WTC11 (cell line): ENCODE measurements at regions not wholly inside any gene's neighbourhood (a gene's known extent, or its start where the extent isn't known, plus 50 kb on each side); places are given as distances from the start of the nearest gene placed in this dataset.

Experiments used
- ATAC-seq: fragments of 200-7000 bp; cut with Tn5 transposase; 2 replicates; pipeline ENCODE4 v1.10.0; 2021; ENCODE audit warnings: mild to moderate bottlenecking, moderate library complexity
- CTCF ChIA-PET: fragments of 300-600 bp; sonication (Branson Sonifier 250); formaldehyde crosslinking; loops from one replicate; lab custom pipeline; 2021; ENCODE audit warnings: antibody characterized with exemption; lab: Charles Lee
- POLR2A ChIA-PET: fragments of 350-600 bp; sonication (Branson Sonifier 250); formaldehyde crosslinking; loops from one replicate; lab custom pipeline; 2021; ENCODE audit warnings: antibody characterized with exemption; lab: Charles Lee
- DNase-seq: peaks from one replicate; pipeline ENCODE4 v3.0.0; 2021; ENCODE audit warnings: low spot score
- H3K27ac Mint-ChIP-seq: 2 replicates; pipeline ENCODE4 v1.8.0; 2021; ENCODE audit warnings: mixed read lengths
- H3K27me3 Mint-ChIP-seq: 2 replicates; pipeline ENCODE4 v1.8.0; 2021; ENCODE audit warnings: low read depth, mild to moderate bottlenecking, moderate library complexity, mixed read lengths
- H3K36me3 Mint-ChIP-seq: 2 replicates; pipeline ENCODE4 v1.8.0; 2021; ENCODE audit warnings: mixed read lengths
- H3K4me1 Mint-ChIP-seq: 2 replicates; pipeline ENCODE4 v1.8.0; 2022; ENCODE audit warnings: mixed read lengths
- H3K4me3 Mint-ChIP-seq: 2 replicates; pipeline ENCODE4 v1.8.0; 2021; ENCODE audit warnings: mild to moderate bottlenecking, moderate library complexity, mixed read lengths
- H3K9me3 Mint-ChIP-seq: 2 replicates; pipeline ENCODE4 v1.8.0; 2021; ENCODE audit warnings: mixed read lengths
- ATF1 ChIP-seq: sonication (generic); formaldehyde crosslinking; IDR thresholded peaks from 2 replicates; pipeline ENCODE4 v1.8.1; 2023; ENCODE audit warnings: mild to moderate bottlenecking, moderate library complexity, missing genetic modification reagents
- ATF3 ChIP-seq: sonication (generic); formaldehyde crosslinking; conservative IDR thresholded peaks from 2 replicates; pipeline ENCODE4 v1.8.1; 2022; ENCODE audit warnings: mild to moderate bottlenecking, missing genetic modification reagents
- ATF6 ChIP-seq: sonication (generic); formaldehyde crosslinking; IDR thresholded peaks from 2 replicates; pipeline ENCODE4 v1.8.1; 2023; ENCODE audit warnings: mild to moderate bottlenecking, missing genetic modification reagents
- CTCF ChIP-seq: fragments of 200-600 bp; IDR thresholded peaks from 2 replicates; pipeline ENCODE4 v1.8.0; 2022; ENCODE audit warnings: antibody characterized with exemption
- EMX1 ChIP-seq: fragments of 250-450 bp; sonication (Bioruptor Pico); IDR thresholded peaks from 2 replicates; pipeline ENCODE4 v1.8.0; 2021; ENCODE audit warnings: mild to moderate bottlenecking
- NR3C1 ChIP-seq: sonication (generic); formaldehyde crosslinking; conservative IDR thresholded peaks from 2 replicates; pipeline ENCODE4 v1.8.1; 2023; ENCODE audit warnings: low read depth, mild to moderate bottlenecking, missing genetic modification reagents
- SP1 ChIP-seq: sonication (generic); formaldehyde crosslinking; conservative IDR thresholded peaks from 2 replicates; pipeline ENCODE4 v1.8.1; 2022; ENCODE audit warnings: missing genetic modification reagents
- TCF7 ChIP-seq: sonication (generic); formaldehyde crosslinking; IDR thresholded peaks from 2 replicates; pipeline ENCODE4 v1.8.0; 2022; ENCODE audit warnings: mild to moderate bottlenecking, low read depth, missing genetic modification reagents, moderate library complexity
- TEAD1 ChIP-seq: sonication (generic); formaldehyde crosslinking; IDR thresholded peaks from 2 replicates; pipeline ENCODE4 v1.8.0; 2022; ENCODE audit warnings: mild to moderate bottlenecking, missing genetic modification reagents
- ZNF317 ChIP-seq: sonication (generic); formaldehyde crosslinking; IDR thresholded peaks from 2 replicates; pipeline ENCODE4 v1.8.1; 2023; ENCODE audit warnings: low read depth, mild to moderate bottlenecking, moderate library complexity, missing genetic modification reagents, borderline replicate concordance
- ZNF671 ChIP-seq: fragments of 250-450 bp; sonication (Bioruptor Pico); IDR thresholded peaks from 2 replicates; pipeline ENCODE4 v1.8.0; 2021; ENCODE audit warnings: mild to moderate bottlenecking
- TF ChIP-seq, protein P1 (sequence below): sonication (generic); formaldehyde crosslinking; IDR thresholded peaks from 2 replicates; pipeline ENCODE4 v1.8.1; 2022; ENCODE audit warnings: mild to moderate bottlenecking, moderate library complexity, missing genetic modification reagents
- TF ChIP-seq, protein P2 (sequence below): sonication (generic); formaldehyde crosslinking; IDR thresholded peaks from 2 replicates; pipeline ENCODE4 v1.8.0; 2022; ENCODE audit warnings: missing genetic modification reagents
- TF ChIP-seq, protein P3 (sequence below): fragments of 250-450 bp; sonication (Bioruptor Pico); IDR thresholded peaks from 2 replicates; pipeline ENCODE4 v1.9.0; 2021; ENCODE audit warnings: moderate library complexity, mild to moderate bottlenecking, inconsistent platforms, borderline replicate concordance
- TF ChIP-seq, protein P4 (sequence below): sonication (generic); formaldehyde crosslinking; conservative IDR thresholded peaks from 2 replicates; pipeline ENCODE4 v1.8.1; 2023; ENCODE audit warnings: mild to moderate bottlenecking, low read depth, missing genetic modification reagents, moderate library complexity

DNA sequence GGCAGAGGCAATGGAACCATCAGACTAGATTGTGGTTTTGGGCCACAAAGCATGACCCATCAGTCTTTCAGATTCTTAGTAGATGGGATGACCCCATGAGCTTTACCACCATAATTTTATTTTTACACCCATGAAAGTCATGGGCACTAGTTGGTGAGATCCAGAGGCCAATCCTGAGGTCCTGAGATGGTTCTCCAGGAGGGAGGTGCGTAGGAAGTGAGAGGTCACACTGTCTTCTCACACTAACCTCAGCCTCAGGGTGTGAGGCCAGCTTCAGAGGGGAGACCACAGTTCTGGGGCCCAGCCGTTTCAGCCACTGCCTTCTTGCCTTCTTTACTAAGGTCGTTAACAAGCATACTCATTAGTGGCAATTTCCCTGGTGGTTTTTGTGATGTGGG is 106.4 kb downstream of the AKAP11 start:
- ATAC-seq (no peak), DNase-seq (no peak)
- H3K36me3 Mint-ChIP-seq: peaks cover 7% of the 10 kb centered on the region
- 0 out of 2 replicates have a peak, but pooled peaks cover 2% of the 10 kb centered on the region for H3K4me1 Mint-ChIP-seq
- H3K9me3 Mint-ChIP-seq: peaks cover 22% of the 10 kb centered on the region
- H3K4me3 Mint-ChIP-seq: no peak overlapping the region
- H3K27me3 Mint-ChIP-seq: no peaks in the 10 kb centered on the region
- CTCF ChIA-PET: no interaction called here
- TF ChIP-seq ZNF671 (CRISPR knock-in tag): no peak
- no peak overlapping the region for H3K27ac Mint-ChIP-seq
- POLR2A ChIA-PET: no interaction called here

DNA sequence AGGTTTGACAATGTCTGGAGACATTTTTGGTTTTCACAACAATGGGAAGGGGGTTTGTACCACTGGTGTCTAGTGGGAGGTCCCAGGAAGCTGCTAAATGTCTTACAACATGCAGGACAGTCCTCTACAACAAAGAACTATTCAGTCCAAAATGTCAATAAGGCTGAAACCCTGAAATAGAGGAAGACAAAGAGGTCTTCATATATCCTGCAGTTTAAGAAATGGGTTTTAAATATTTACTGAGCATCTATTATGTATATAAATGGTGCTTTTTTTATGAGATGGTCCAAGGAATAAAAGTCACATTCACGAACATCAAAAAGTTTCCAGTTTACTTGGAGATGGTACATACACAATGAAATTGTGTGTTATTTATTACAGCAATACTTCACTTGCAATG is 107.3 kb downstream of the AKAP11 start:
- POLR2A ChIA-PET: no interaction called here
- H3K4me3 Mint-ChIP-seq: no peak overlapping the region
- 0 out of 2 replicates have a peak, but pooled peaks cover 2% of the 10 kb centered on the region for H3K4me1 Mint-ChIP-seq
- H3K27me3 Mint-ChIP-seq: no peaks in the 10 kb centered on the region
- CTCF ChIA-PET: no interaction called here
- H3K36me3 Mint-ChIP-seq: peaks cover 7% of the 10 kb centered on the region
- H3K27ac Mint-ChIP-seq: no peak overlapping the region
- ATAC-seq (no peak), DNase-seq (no peak)
- H3K9me3 Mint-ChIP-seq: peaks cover 25% of the 10 kb centered on the region
- TF ChIP-seq CTCF (no peak), SP1 (CRISPR knock-in tag) (no peak), ATF6 (CRISPR knock-in tag) (no peak), ZNF317 (CRISPR knock-in tag) (no peak), ATF3 (CRISPR knock-in tag) (no peak), TCF7 (CRISPR knock-in tag) (no peak), EMX1 (CRISPR knock-in tag) (no peak)
- TF ChIP-seq, protein P1, sequence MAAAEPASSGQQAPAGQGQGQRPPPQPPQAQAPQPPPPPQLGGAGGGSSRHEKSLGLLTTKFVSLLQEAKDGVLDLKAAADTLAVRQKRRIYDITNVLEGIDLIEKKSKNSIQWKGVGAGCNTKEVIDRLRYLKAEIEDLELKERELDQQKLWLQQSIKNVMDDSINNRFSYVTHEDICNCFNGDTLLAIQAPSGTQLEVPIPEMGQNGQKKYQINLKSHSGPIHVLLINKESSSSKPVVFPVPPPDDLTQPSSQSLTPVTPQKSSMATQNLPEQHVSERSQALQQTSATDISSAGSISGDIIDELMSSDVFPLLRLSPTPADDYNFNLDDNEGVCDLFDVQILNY (CRISPR knock-in tag): no peak
- TF ChIP-seq, protein P2, sequence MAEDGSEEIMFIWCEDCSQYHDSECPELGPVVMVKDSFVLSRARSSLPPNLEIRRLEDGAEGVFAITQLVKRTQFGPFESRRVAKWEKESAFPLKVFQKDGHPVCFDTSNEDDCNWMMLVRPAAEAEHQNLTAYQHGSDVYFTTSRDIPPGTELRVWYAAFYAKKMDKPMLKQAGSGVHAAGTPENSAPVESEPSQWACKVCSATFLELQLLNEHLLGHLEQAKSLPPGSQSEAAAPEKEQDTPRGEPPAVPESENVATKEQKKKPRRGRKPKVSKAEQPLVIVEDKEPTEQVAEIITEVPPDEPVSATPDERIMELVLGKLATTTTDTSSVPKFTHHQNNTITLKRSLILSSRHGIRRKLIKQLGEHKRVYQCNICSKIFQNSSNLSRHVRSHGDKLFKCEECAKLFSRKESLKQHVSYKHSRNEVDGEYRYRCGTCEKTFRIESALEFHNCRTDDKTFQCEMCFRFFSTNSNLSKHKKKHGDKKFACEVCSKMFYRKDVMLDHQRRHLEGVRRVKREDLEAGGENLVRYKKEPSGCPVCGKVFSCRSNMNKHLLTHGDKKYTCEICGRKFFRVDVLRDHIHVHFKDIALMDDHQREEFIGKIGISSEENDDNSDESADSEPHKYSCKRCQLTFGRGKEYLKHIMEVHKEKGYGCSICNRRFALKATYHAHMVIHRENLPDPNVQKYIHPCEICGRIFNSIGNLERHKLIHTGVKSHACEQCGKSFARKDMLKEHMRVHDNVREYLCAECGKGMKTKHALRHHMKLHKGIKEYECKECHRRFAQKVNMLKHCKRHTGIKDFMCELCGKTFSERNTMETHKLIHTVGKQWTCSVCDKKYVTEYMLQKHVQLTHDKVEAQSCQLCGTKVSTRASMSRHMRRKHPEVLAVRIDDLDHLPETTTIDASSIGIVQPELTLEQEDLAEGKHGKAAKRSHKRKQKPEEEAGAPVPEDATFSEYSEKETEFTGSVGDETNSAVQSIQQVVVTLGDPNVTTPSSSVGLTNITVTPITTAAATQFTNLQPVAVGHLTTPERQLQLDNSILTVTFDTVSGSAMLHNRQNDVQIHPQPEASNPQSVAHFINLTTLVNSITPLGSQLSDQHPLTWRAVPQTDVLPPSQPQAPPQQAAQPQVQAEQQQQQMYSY: no peak
- TF ChIP-seq, protein P3, sequence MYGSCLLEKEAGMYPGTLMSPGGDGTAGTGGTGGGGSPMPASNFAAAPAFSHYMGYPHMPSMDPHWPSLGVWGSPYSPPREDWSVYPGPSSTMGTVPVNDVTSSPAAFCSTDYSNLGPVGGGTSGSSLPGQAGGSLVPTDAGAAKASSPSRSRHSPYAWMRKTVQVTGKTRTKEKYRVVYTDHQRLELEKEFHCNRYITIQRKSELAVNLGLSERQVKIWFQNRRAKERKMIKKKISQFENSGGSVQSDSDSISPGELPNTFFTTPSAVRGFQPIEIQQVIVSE (CRISPR knock-in tag): no peak

- CTCF ChIA-PET: no interaction called here
- DNase-seq: no peak
- Mint-ChIP-seq H3K4me3 (no peak overlapping the region), H3K36me3 (peaks cover 7% of the 10 kb centered on the region), H3K4me1 (0 out of 2 replicates have a peak, but pooled peaks cover 2% of the 10 kb centered on the region), H3K27ac (no peak overlapping the region)
- POLR2A ChIA-PET: no interaction called here
- TF ChIP-seq ATF1 (CRISPR knock-in tag) (no peak), NR3C1 (CRISPR knock-in tag) (no peak), TEAD1 (CRISPR knock-in tag) (no peak)
- TF ChIP-seq, protein P4, sequence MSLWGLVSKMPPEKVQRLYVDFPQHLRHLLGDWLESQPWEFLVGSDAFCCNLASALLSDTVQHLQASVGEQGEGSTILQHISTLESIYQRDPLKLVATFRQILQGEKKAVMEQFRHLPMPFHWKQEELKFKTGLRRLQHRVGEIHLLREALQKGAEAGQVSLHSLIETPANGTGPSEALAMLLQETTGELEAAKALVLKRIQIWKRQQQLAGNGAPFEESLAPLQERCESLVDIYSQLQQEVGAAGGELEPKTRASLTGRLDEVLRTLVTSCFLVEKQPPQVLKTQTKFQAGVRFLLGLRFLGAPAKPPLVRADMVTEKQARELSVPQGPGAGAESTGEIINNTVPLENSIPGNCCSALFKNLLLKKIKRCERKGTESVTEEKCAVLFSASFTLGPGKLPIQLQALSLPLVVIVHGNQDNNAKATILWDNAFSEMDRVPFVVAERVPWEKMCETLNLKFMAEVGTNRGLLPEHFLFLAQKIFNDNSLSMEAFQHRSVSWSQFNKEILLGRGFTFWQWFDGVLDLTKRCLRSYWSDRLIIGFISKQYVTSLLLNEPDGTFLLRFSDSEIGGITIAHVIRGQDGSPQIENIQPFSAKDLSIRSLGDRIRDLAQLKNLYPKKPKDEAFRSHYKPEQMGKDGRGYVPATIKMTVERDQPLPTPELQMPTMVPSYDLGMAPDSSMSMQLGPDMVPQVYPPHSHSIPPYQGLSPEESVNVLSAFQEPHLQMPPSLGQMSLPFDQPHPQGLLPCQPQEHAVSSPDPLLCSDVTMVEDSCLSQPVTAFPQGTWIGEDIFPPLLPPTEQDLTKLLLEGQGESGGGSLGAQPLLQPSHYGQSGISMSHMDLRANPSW: no peak
- TF ChIP-seq, protein P3 (CRISPR knock-in tag): no peak
- TF ChIP-seq, all 79 proteins: peak for 0
- no peak for ATAC-seq
- Mint-ChIP-seq H3K27me3 (no peaks in the 10 kb centered on the region), H3K9me3 (peaks cover 29% of the 10 kb centered on the region)
These were observed 108.6 kb downstream of the AKAP11 start for GRCh38 chr13:42380420-42381164.
